Endometrium (tissue), 2 donors: ENCODE measurements at regions not wholly inside any gene's neighbourhood (a gene's known extent, or its start where the extent isn't known, plus 50 kb on each side); places are given as distances from the start of the nearest gene placed in this dataset.
A peak's percentile ranks its signal among the peaks of the same experiment; 100 is the strongest.
"Not testable (repeated sequence)": the region's sequence is repeated elsewhere in the genome, so short reads cannot be mapped to it uniquely, and the experiment has no call there.

Experiments
- FAIRE-seq: peaks from 2 replicates; lab custom pipeline; 2012; peaks lifted over from hg19 to GRCh38; lab: Jason Lieb, UNC
- donor health status: control.
- donor health status: control.

DNA sequence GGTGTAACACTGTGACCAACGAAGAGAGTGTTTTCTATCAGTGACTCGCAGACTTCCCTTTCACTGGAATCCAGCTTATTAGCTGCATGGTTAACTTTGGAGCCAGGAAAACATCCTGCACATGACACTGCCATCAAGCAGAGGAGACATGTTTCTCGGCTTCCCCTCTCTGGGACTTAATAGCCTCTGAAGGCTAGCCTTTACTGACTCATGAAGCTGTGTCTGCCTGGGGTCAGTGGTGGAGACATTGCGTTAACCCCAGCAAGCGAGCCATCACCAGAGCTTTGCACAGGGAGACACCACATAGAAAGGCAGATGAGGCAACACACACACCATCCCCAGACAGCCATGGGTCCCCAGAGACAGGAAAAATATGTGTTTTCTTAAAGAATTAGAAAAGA, 126.9 kb upstream of the PRICKLE1 start:
- FAIRE-seq, result no peak

DNA sequence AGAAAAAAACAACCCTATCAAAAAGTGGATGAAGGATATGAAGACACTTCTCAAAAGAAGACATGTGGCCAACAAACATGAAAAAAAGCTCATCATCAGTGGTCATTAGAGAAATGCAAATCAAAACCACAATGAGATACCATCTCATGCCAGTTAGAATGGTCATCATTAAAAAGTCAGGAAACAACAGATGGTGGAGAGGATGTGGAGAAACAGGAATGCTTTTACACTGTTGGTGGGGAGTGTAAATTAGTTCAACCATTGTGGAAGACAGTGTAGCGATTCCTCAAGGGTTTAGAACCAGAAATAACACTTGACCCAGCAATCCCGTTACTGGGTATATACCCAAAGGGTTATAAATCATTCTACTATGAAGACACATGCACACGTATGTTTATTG, 124.0 kb upstream of the PRICKLE1 start:
- not testable (repeated sequence) for FAIRE-seq

DNA sequence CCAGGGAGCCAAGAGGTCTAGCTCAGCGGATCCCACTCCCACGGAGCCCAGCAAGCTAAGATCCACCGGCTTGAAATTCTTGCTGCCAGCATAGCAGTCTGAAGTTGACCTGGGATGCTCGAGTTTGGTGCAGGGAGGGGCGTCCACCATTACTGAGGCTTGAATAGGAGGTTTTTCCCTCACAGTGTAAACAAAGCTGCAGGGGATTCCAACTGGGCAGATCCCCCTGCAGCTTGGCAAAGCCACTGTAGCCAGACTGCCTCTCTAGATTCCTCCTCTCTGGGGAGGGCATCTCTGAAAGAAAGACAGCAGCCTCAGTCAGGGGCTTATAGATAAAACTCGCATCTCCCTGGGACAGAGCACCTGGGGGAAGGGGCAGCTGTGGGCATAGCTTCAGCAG, 118.8 kb upstream of the PRICKLE1 start:
- FAIRE-seq, result not testable (repeated sequence)

DNA sequence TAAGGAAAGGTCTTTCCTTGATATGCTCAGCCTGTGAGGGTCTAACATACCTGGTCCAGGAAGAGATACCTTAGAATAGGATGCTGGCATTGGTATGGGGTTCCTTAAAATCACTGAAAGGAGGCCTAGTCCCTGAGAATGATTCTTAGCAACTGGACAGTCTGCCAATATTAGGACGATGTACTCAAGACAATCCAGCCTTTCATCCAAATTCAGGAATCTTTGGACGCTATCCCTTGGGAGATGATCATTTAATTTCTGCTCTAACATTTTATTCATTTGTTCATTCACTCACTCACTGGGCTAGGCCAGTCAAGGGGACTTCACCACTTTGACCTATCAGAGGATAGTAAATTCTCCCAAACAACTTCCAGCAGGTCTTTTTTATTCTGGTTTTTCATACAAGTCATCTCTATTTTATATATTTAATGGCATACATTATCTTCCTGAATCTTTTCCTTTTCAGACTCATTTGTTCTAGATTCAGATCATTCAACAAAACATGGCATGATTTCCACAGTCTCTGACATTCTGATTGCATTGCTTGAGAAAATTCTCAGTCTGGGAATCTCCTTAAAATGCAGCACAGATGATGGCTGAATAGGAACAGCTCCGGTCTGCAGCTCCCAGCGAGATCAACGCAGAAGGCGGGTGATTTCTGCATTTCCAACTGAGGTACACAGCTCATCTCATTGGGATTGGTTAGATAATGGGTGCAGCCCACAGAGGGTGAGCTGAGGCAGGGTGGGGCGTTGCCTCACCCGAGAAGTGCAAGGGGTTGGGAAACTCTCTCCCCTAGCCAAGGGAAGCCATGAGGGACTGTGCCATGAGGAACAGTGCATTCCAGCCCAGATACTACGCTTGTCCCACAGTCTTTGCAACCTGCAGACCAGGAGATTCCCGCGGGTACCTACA, 118.0 kb upstream of the PRICKLE1 start:
- no peak for FAIRE-seq

DNA sequence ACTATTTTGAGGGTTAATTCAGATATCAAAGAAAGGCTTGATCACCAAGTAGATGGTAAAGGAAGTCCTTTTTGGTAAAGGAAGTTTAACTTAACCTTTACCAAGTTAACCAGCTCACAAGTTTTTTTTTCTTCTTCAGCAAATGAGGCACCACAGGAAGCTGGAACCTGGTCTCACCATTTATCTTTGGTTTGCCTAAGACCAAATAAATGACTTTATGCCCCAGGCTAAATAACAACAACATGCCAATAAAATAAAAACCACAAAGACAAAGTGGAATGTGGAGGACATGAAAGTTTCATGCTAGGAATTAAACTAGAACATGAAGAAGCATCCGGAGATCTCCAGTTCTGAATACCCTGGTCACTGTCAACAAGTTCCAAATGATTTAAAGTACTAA, 116.8 kb upstream of the PRICKLE1 start:
- peak; percentile 35 for FAIRE-seq

DNA sequence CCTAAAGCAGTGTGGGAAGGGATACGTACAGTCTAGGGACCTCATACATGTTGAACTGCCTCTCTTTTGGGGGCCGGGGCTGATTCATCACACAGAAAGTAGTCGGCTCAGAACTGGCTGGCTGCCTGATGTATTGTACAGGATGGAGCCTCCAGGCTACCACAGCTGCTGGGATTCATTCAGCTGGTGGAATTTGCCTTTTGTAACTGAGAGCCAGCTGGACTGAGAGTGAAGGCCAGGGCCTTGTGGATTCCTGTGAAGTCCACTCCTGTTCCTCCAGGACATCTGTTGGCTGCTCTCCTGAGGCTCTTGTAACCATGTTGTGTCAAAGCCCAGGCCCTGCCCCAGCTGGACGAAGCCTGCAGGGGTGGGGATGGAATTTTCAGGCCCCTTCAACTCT, 116.3 kb upstream of the PRICKLE1 start:
- peak; percentile 12 for FAIRE-seq

DNA sequence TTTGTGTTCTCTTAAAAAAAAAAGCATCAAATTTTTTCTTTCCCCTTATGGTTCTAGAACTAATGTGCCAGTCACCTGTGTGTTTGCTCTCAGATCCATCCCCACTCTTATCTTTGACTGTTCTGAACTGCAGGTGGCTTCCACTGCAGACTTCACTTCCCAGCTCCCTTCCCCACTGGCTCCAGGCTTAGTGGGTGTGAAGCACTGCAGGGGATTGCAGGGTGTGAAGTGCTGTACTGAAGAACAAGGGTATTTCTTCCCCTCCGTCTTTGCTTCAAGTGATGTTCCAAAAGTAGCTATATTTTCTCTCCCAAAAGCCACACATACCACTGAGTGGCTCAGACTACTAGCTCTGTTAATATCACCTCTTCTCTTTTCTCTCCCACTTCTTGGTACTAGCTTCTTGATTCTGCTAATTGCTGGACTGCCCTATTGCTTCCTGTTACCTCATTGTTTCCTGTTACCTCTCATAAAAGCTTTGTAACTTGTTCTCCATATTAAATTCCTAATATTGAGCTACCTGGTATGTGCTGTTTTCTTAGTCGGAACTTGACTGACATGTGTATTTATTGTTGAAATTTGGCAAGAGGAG, 115.4 kb upstream of the PRICKLE1 start:
- no peak for FAIRE-seq

DNA sequence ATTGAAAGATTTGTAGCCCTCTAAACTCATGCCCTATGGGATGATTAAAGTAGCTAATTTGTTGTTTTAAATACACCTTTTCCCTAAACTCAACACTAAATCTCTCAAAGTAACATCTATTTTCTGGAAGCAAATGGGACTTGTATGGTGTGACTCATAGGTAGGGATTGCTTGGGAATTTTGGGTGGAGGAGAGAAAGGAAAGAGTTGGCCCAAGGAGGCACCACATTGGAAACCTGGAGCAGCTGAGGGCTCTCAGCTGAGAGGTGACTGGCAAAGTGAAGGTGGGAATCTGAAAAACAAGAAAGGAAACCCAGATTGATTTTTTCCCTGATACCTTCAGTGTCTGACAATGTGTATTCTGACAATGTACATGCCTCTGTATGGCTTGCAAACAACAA, 114.8 kb upstream of the PRICKLE1 start:
- no peak for FAIRE-seq

DNA sequence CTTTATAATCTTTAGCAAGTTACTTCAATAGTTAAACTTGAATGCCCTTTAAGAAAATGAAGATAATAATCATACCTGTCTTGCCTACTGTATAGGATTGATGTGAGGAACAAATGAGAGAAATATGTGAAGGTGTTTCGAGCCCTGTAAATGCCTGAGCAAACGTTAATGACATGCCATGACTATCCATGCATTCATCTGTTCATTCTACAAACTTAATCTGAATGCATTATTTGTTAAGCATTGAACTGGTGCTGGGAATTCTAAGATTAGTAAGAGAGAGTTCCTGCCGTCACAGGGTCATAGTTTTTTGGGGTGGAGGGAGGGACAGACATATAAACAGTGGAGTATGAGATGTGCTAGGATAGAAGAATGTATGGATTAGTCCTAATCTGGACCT, 111.5 kb upstream of the PRICKLE1 start:
- no peak for FAIRE-seq

DNA sequence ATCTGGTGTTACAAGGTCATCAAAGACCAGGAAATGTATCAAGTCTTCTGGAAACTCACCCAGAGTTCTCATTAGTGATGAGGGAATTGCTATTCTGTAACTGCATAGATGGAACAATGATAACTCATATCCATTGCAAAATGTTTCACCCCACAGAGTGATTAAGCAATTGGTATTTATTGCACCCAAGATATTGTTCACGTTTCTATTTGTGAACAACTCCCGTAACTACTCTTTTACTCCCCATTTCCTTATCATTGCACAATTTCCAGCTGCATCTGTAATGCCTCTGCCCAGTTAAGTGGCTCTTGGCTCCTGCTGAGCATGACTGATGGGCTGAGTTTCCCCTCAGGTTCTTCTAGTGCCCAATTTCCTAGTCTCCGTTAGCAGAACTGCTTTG, 108.7 kb upstream of the PRICKLE1 start:
- FAIRE-seq, result no peak

DNA sequence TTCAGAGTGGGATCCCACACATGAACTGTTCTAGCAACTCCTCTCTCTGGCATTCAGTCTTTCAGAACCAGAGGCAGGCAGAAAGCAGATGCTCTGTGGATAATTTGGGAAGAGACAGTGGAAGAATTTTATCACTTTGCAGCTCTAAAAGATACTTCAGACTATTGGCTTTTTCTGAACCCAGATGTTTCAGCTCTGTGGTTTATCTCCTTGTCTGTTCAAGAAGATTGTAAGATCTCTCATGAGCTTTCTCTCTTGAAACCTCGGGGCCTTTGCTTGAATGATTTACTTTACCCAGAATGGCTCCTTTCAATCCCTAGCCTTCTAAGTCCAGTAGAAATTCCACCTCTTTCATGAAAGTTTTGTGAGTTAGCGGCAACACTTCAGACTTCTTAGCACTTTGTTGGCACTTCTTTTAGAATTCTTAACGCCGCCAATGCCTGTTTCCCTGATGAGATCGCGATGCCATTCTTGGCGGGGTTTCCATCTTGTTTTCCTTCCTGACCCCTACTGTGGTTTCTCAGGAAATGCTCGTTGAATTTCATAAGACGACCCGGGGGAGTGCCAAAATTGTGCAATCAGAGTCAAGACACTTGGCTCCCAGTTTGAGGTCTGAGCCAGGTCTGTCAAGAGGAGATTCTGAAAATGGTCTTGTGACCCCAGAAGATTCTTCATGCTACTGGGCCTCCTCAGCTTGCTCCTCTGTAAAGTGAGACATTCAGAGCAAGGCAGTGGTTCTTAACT, 107.0 kb upstream of the PRICKLE1 start:
- FAIRE-seq, result no peak

DNA sequence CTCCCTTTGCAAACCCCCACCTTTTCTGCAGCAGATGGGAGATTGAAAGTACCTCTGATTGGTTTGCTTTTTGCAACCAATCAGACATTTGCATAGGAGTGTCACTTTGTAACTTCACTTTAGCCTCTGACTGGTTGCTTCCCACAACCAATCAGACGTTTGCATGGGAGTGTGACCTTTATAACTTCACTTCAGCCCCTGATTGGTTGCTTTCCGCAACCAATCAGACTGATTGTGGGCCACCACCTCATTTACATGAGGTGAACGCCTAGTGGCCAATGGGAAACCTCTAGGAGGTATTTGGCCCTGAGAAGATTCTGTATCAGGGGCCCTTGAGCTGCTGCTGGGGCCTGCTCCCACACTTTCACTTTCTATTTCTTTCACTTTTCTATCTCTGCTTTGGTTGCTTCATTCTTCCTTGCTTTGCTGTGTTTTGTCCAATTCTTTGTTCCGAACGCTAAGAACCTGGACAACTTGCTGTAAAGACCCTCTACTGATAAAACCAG, 106.0 kb upstream of the PRICKLE1 start:
- no peak for FAIRE-seq

DNA sequence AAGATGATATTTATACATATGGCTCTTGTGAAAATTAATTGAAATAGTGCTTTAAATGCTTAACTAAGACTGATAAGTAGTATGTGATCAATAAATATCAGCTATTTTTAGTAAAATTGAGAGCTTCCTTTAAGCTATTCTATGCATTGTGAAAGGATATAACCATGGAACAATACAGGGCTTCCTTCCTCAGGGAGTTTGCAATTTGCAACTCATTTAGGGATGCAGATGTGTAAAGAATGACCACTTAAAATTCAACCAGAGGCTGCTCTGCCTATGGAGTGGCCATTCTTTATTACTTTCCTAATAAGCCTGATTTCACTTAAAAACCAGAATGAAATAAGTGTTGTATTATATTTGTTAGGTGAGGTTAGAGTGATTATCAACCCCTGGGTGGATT, 103.2 kb upstream of the PRICKLE1 start:
- no peak for FAIRE-seq

DNA sequence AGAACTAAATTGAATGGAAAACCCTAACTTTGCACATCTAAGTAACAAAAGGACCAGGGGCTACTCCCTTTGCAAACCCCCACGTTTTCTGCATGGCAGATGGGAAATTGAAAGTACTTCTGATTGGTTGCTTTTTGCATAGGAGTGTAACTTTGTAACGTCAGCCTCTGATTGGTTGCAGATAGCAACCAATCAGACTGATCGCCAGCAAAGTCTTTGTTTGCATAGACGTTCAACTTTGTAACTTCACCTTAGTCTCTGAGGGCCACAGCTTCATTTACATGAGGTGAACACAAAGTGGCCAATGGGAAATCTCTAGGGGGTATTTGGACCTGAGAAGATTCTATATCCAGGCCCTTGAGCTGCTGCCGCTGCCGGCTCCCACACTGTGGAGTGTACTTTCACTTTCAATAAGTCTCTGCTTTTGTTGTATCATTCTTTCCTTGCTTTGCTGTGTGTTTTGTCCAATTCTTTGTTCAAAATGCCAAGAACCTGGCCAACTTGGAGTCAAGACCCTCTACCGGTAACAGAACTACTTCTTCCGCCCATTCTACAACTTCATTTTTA, 102.5 kb upstream of the PRICKLE1 start:
- FAIRE-seq, result no peak

DNA sequence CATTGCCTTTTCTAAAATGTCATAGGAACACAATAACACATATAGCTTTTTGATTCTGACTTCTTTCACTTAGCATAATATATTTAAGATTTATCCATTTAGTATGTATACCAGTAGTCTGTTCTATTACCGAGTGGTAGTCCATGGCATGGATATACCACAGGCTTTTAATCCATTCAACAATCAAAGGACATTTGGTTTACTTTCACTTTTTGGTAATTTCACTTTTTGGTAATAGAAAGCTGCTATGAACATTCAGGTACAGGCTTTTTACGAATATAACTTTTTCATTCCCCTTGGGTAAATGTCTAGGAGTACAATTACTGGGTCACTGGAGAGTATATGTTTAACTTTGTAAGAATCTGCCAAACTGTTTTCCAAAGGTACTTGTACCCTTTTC, 100.7 kb upstream of the PRICKLE1 start:
- FAIRE-seq, result no peak

DNA sequence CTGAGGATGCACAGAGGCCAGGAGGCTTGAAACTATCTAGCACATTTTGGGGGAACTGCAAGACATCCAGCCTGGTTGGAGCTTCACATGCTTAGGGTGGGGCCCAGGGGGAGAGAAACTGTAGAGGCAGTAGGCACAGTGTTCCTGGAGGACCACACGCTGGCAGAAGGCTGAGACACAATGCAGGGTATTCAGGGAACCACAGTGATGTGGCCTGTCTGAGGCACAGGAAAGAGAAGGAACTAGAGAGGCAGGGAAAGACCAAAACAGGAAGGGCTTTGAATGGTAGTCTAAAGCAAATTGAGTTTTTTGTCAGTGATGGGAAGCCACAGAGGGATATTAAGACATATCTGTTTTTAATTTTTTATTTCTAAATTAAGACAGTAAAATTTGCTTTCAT, 100.2 kb upstream of the PRICKLE1 start:
- FAIRE-seq, result no peak

DNA sequence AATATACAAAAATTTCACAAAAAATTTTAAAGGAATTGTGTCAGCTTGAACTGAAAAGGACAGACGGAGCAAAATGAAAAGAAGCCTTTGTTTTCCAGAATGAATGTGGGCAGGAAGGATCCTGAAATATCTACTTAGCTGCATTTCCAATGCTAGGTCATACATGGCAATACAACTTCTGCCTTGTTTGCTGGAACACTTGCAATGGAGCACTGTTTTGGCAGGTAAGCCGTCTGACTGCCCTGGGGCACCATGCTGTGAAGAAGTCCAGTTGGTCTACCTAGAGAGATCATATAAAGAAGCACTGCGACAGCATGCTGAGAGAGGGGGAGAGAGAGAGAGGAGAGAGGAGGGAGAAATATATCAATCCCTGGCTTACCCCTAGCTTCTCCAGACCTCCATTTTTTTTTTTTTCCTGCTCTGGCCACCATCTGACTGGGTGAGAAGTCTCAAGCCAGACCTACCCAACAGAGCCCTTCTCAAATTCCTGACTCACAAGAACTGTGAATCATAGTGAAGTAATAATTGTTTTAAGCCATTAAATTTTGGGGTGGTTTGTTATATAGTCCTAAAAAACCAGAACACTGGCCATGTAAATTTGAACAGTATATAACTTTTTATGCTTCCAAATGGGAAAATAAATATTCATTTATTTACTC, 97.1 kb upstream of the PRICKLE1 start:
- no peak for FAIRE-seq

DNA sequence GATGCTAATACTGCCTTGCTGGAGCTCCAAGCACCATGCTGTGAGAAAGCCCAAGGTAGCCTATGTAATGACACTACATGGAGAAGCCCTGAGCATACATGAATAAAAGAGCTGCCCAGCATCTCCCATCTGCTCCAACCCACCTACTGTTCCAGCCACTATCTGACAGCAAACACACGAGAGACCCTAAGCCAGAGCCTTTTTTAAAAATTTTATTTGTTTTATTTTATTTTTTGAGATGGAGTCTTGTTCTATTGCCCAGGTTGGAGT, 95.2 kb upstream of the PRICKLE1 start:
- FAIRE-seq, result no peak

DNA sequence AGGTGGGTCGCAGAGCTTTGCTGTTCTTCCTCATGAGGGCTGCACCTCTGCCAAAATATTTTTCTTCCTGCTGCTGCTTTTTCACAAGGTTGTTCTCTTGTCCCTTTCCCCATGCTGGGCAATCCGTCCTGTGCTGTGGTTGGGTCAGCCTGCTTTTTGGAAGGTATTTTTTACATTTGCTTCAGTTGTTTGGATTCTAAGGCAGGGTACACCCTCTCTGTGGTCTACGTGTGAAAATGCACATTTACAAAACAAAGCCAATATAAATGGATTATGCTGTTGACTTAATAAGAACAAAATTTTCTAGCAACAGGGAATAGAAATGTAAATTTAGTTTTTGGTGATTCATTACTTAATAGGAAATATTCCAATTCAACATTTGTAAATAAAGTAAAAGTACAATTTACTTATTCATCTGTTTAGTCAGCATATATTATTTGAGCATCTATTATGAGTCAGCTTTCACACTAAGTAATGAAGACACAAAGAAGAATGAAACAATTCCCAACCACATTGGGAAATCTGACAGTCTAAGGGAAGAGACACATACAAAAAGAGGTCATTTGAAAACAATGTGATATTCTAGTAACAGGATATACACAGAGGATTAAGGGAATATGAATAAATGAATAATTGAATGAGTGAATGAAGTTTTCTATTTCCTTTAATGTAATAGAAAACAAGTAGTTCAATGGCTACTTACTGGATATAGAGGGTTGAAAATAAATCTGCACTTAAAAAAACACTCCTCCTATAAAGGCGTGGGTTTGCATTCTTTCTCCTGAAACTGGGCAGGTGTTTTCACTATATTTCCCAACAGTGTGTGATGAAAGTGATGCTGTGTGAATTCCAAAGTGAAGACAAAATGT, 94.6 kb upstream of the PRICKLE1 start:
- no peak for FAIRE-seq

DNA sequence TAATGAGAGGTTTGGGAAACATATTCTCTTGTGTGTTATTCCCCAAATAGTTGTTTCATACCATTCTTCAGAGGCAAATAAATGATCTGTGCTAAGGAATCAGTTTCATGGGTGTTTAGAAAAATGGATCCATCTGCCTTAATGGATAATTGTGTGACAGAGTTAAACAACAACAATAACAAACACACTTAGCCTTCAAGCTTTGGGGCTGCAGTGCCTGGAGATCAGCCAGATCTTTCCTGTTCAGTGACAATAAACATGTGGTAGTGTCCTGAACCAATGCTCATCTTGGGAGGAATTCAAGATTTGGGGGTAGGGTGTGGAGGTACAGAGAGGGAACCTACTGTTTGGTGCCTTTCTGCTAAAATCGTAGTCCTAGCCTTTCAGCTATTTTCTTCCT, 93.7 kb upstream of the PRICKLE1 start:
- peak; percentile 80 for FAIRE-seq

DNA sequence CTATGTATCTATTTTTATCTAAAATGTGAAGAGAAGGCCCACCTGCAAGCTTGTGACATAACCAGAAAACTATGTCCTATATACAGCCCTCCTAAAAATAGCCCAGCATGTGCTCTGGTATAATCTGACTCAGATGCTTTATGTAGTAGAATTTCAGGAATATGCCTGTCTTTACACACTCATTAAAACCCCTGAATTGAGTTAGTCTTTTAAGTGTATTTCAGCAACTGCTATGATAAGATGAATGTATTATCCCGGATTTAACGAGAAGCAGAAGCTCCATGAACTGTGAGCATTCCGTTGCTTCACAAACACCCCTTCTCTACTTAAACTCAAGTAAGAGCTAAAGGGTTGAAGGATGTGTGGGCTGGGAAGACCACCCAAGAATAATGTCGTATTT, 89.9 kb upstream of the PRICKLE1 start:
- FAIRE-seq, result no peak
